ENCODE measurements at regions not wholly inside any gene's neighbourhood (a gene's known extent, or its start where the extent isn't known, plus 50 kb on each side); places are given as distances from the start of the nearest gene placed in this dataset.

DNA sequence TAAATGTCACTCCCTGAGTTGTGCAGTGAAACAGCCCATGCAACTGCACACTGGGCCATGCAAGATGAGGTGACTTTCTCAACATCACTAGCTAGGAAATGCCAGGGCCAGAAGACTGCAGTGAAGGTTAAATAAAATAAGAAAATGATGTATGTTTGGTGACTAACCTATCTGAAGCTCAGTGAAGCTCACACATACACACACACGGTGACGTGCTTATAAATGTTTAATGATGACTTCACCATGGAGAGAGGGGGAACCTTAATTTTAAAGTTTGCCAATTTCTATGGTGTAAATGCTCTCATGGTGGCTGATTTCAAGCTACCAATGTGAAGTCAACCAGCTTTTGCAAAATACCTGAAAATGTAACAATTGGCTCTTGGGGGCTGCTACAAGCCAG is 166.4 kb downstream of the MAF start:
- Histone ChIP-seq H3K4me3 (ENCODE audit: low read length in 2 of 2) (no peak overlapping the region), H3K36me3 (ENCODE audit: control insufficient read depth in 2 of 2, insufficient read depth in 2 of 2, low read length in 2 of 2) (no peaks in the 10 kb centered on the region), H3K27me3 (ENCODE audit: control insufficient read depth in 2 of 2, insufficient read depth in 2 of 2, low read length in 2 of 2) (peaks cover 0 to 1% of the 10 kb centered on the region in 2 donors), H3K27ac (ENCODE audit: low read depth in 2 of 2, low read length in 2 of 2) (no peak overlapping the region), H3K9me3 (ENCODE audit: control insufficient read depth in 2 of 2, low read length in 2 of 2) (no peaks in the 10 kb centered on the region), H3K4me1 (ENCODE audit: control insufficient read depth in 2 of 2, insufficient read depth in 2 of 2, low read length in 2 of 2) (peaks cover 14 to 15% of the 10 kb centered on the region in 2 donors), H3K9ac (ENCODE audit: low read depth in 1 of 2, low read length in 2 of 2) (no peak overlapping the region)

GRCh38 chr16:79431923-79432322 is 168.6 kb downstream of the MAF start:
- peaks cover 16 to 18% of the 10 kb centered on the region in 2 donors for H3K4me1 ChIP-seq (ENCODE audit: control insufficient read depth in 2 of 2, insufficient read depth in 2 of 2, low read length in 2 of 2)
- no peak overlapping the region for H3K4me3 ChIP-seq (ENCODE audit: low read length in 2 of 2)
- H3K27me3 ChIP-seq (ENCODE audit: control insufficient read depth in 2 of 2, insufficient read depth in 2 of 2, low read length in 2 of 2): peaks cover 0 to 3% of the 10 kb centered on the region in 2 donors
- no peaks in the 10 kb centered on the region for H3K36me3 ChIP-seq (ENCODE audit: control insufficient read depth in 2 of 2, insufficient read depth in 2 of 2, low read length in 2 of 2)
- H3K27ac ChIP-seq (ENCODE audit: low read depth in 2 of 2, low read length in 2 of 2): no peak overlapping the region
- no peaks in the 10 kb centered on the region for H3K9me3 ChIP-seq (ENCODE audit: control insufficient read depth in 2 of 2, low read length in 2 of 2)
- H3K9ac ChIP-seq (ENCODE audit: low read depth in 1 of 2, low read length in 2 of 2): no peak overlapping the region

GRCh38 chr16:79430191-79430678 is 170.3 kb downstream of the MAF start:
- Histone ChIP-seq H3K27ac (ENCODE audit: low read depth in 2 of 2, low read length in 2 of 2) (no peak overlapping the region), H3K4me1 (ENCODE audit: control insufficient read depth in 2 of 2, insufficient read depth in 2 of 2, low read length in 2 of 2) (peaks cover 16 to 18% of the 10 kb centered on the region in 2 donors), H3K9ac (ENCODE audit: low read depth in 1 of 2, low read length in 2 of 2) (no peak overlapping the region), H3K4me3 (ENCODE audit: low read length in 2 of 2) (no peak overlapping the region), H3K9me3 (ENCODE audit: control insufficient read depth in 2 of 2, low read length in 2 of 2) (no peaks in the 10 kb centered on the region), H3K36me3 (ENCODE audit: control insufficient read depth in 2 of 2, insufficient read depth in 2 of 2, low read length in 2 of 2) (no peaks in the 10 kb centered on the region), H3K27me3 (ENCODE audit: control insufficient read depth in 2 of 2, insufficient read depth in 2 of 2, low read length in 2 of 2) (peaks cover 0 to 3% of the 10 kb centered on the region in 2 donors)

- peaks cover 0 to 3% of the 10 kb centered on the region in 2 donors for H3K27me3 ChIP-seq (ENCODE audit: control insufficient read depth in 2 of 2, insufficient read depth in 2 of 2, low read length in 2 of 2)
- no peaks in the 10 kb centered on the region for H3K9me3 ChIP-seq (ENCODE audit: control insufficient read depth in 2 of 2, low read length in 2 of 2)
- H3K9ac ChIP-seq (ENCODE audit: low read depth in 1 of 2, low read length in 2 of 2): no peak overlapping the region
- H3K27ac ChIP-seq (ENCODE audit: low read depth in 2 of 2, low read length in 2 of 2): no peak overlapping the region
- no peaks in the 10 kb centered on the region for H3K36me3 ChIP-seq (ENCODE audit: control insufficient read depth in 2 of 2, insufficient read depth in 2 of 2, low read length in 2 of 2)
- H3K4me3 ChIP-seq (ENCODE audit: low read length in 2 of 2): no peak overlapping the region
- peaks cover 16 to 18% of the 10 kb centered on the region in 2 donors for H3K4me1 ChIP-seq (ENCODE audit: control insufficient read depth in 2 of 2, insufficient read depth in 2 of 2, low read length in 2 of 2)
These were observed 171.0 kb downstream of the MAF start for GRCh38 chr16:79429381-79430190.

DNA sequence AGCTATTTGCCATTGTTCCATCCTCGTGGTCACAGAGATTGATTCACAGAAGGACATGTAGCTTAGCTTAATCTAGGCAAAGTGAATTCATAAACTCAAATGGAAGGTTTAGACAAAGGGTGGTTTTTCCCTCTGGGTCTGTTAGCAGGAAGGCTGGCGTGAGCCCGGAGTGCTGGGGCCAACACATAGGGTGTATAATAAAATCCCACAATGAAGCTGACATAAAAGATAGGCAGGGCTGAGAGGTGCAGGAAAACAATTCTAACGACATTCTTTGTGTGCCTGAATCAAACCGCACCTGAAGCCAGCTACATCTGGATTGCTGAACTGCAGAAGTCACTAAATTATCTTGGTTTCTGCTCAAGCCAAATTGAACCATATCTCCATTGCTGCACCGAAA is 173.9 kb downstream of the MAF start:
- Histone ChIP-seq H3K27me3 (ENCODE audit: control insufficient read depth in 2 of 2, insufficient read depth in 2 of 2, low read length in 2 of 2) (peaks cover 0 to 3% of the 10 kb centered on the region in 2 donors), H3K27ac (ENCODE audit: low read depth in 2 of 2, low read length in 2 of 2) (no peak overlapping the region), H3K9me3 (ENCODE audit: control insufficient read depth in 2 of 2, low read length in 2 of 2) (no peaks in the 10 kb centered on the region), H3K4me3 (ENCODE audit: low read length in 2 of 2) (no peak overlapping the region), H3K9ac (ENCODE audit: low read depth in 1 of 2, low read length in 2 of 2) (no peak overlapping the region), H3K36me3 (ENCODE audit: control insufficient read depth in 2 of 2, insufficient read depth in 2 of 2, low read length in 2 of 2) (no peaks in the 10 kb centered on the region), H3K4me1 (ENCODE audit: control insufficient read depth in 2 of 2, insufficient read depth in 2 of 2, low read length in 2 of 2) (peaks cover 16 to 18% of the 10 kb centered on the region in 2 donors)

- H3K36me3 ChIP-seq (ENCODE audit: control insufficient read depth in 2 of 2, insufficient read depth in 2 of 2, low read length in 2 of 2): no peaks in the 10 kb centered on the region
- no peak overlapping the region for H3K27ac ChIP-seq (ENCODE audit: low read depth in 2 of 2, low read length in 2 of 2)
- H3K4me1 ChIP-seq (ENCODE audit: control insufficient read depth in 2 of 2, insufficient read depth in 2 of 2, low read length in 2 of 2): no peaks in the 10 kb centered on the region
- no peak overlapping the region for H3K4me3 ChIP-seq (ENCODE audit: low read length in 2 of 2)
- no peak overlapping the region for H3K9ac ChIP-seq (ENCODE audit: low read depth in 1 of 2, low read length in 2 of 2)
- H3K9me3 ChIP-seq (ENCODE audit: control insufficient read depth in 2 of 2, low read length in 2 of 2): no peaks in the 10 kb centered on the region
- H3K27me3 ChIP-seq (ENCODE audit: control insufficient read depth in 2 of 2, insufficient read depth in 2 of 2, low read length in 2 of 2): no peaks in the 10 kb centered on the region
These were observed 178.5 kb downstream of the MAF start for GRCh38 chr16:79422064-79422463.

- H3K9ac ChIP-seq (ENCODE audit: low read depth in 1 of 2, low read length in 2 of 2): no peak overlapping the region
- no peak overlapping the region for H3K4me3 ChIP-seq (ENCODE audit: low read length in 2 of 2)
- H3K9me3 ChIP-seq (ENCODE audit: control insufficient read depth in 2 of 2, low read length in 2 of 2): no peaks in the 10 kb centered on the region
- no peaks in the 10 kb centered on the region for H3K4me1 ChIP-seq (ENCODE audit: control insufficient read depth in 2 of 2, insufficient read depth in 2 of 2, low read length in 2 of 2)
- H3K36me3 ChIP-seq (ENCODE audit: control insufficient read depth in 2 of 2, insufficient read depth in 2 of 2, low read length in 2 of 2): no peaks in the 10 kb centered on the region
- no peak overlapping the region for H3K27ac ChIP-seq (ENCODE audit: low read depth in 2 of 2, low read length in 2 of 2)
- H3K27me3 ChIP-seq (ENCODE audit: control insufficient read depth in 2 of 2, insufficient read depth in 2 of 2, low read length in 2 of 2): no peaks in the 10 kb centered on the region
These were observed 179.4 kb downstream of the MAF start for GRCh38 chr16:79421126-79421525.

DNA sequence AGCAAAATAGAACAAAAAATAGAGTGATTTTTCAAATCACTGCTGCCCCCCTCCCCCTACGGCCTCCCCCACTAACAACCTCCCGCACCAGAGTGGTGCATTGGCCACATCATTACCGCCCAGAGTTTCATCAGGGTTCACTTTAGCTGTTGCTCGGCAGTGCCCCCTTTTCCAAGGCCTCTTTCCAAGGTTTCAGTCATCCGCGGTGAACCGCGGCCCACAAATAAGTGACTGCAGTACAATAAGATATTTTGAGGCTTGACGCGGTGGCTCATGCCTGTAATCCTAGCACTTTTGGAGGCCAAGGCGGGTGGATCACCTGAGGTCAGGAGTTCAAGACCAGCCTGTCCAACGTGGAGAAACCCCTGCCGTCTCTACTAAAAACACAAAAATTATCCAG is 180.0 kb downstream of the MAF start:
- Histone ChIP-seq H3K9ac (ENCODE audit: low read depth in 1 of 2, low read length in 2 of 2) (no peak overlapping the region), H3K9me3 (ENCODE audit: control insufficient read depth in 2 of 2, low read length in 2 of 2) (no peaks in the 10 kb centered on the region), H3K27me3 (ENCODE audit: control insufficient read depth in 2 of 2, insufficient read depth in 2 of 2, low read length in 2 of 2) (no peaks in the 10 kb centered on the region), H3K36me3 (ENCODE audit: control insufficient read depth in 2 of 2, insufficient read depth in 2 of 2, low read length in 2 of 2) (no peaks in the 10 kb centered on the region), H3K27ac (ENCODE audit: low read depth in 2 of 2, low read length in 2 of 2) (no peak overlapping the region), H3K4me3 (ENCODE audit: low read length in 2 of 2) (no peak overlapping the region), H3K4me1 (ENCODE audit: control insufficient read depth in 2 of 2, insufficient read depth in 2 of 2, low read length in 2 of 2) (no peaks in the 10 kb centered on the region)

DNA sequence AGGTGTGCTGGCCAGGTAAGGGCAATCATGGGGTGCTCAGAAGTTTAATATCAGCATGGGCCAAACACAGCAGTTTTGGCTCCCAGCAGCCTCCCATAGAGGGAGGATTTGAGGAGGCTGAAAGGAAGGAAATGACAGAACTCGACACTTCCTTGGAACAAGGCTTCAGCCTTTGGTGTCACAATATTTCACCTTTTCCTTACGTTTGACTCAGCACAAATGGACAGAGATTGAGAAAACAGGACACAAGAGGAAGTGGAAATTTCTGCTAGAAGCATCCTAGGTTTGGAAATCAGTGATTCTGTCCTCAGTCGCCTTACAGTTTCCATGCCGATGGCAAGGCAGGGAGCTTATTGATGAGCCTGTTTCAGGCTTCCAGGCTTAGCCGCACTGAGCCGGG is 181.4 kb downstream of the MAF start:
- Histone ChIP-seq H3K4me3 (ENCODE audit: low read length in 2 of 2) (no peak overlapping the region), H3K9ac (ENCODE audit: low read depth in 1 of 2, low read length in 2 of 2) (no peak overlapping the region), H3K27ac (ENCODE audit: low read depth in 2 of 2, low read length in 2 of 2) (no peak overlapping the region), H3K36me3 (ENCODE audit: control insufficient read depth in 2 of 2, insufficient read depth in 2 of 2, low read length in 2 of 2) (no peaks in the 10 kb centered on the region), H3K27me3 (ENCODE audit: control insufficient read depth in 2 of 2, insufficient read depth in 2 of 2, low read length in 2 of 2) (no peaks in the 10 kb centered on the region), H3K9me3 (ENCODE audit: control insufficient read depth in 2 of 2, low read length in 2 of 2) (no peaks in the 10 kb centered on the region), H3K4me1 (ENCODE audit: control insufficient read depth in 2 of 2, insufficient read depth in 2 of 2, low read length in 2 of 2) (no peaks in the 10 kb centered on the region)

GRCh38 chr16:79417601-79418008 is 182.9 kb downstream of the MAF start:
- H3K4me1 ChIP-seq (ENCODE audit: control insufficient read depth in 2 of 2, insufficient read depth in 2 of 2, low read length in 2 of 2): no peaks in the 10 kb centered on the region
- no peak overlapping the region for H3K9ac ChIP-seq (ENCODE audit: low read depth in 1 of 2, low read length in 2 of 2)
- no peaks in the 10 kb centered on the region for H3K27me3 ChIP-seq (ENCODE audit: control insufficient read depth in 2 of 2, insufficient read depth in 2 of 2, low read length in 2 of 2)
- H3K27ac ChIP-seq (ENCODE audit: low read depth in 2 of 2, low read length in 2 of 2): no peak overlapping the region
- H3K4me3 ChIP-seq (ENCODE audit: low read length in 2 of 2): no peak overlapping the region
- H3K9me3 ChIP-seq (ENCODE audit: control insufficient read depth in 2 of 2, low read length in 2 of 2): no peaks in the 10 kb centered on the region
- H3K36me3 ChIP-seq (ENCODE audit: control insufficient read depth in 2 of 2, insufficient read depth in 2 of 2, low read length in 2 of 2): no peaks in the 10 kb centered on the region
